ENCODE measurements at regions not wholly inside any gene's neighbourhood (a gene's known extent, or its start where the extent isn't known, plus 50 kb on each side); places are given as distances from the start of the nearest gene placed in this dataset.

GRCh38 chr5:61262080-61262479 lies 70.0 kb upstream of the ZSWIM6 start:
- TF ChIP-seq POLR2A (IDR thresholded peaks at IDR 0.05; ENCODE audit: low read depth, low read length) (no peak), POLR2AphosphoS5 (IDR thresholded peaks at IDR 0.05; ENCODE audit: low read depth, low read length) (no peak), TAF1 (IDR thresholded peaks at IDR 0.05; ENCODE audit: borderline replicate concordance, low read depth, low read length) (no peak)

All from GM12892 (cell line).